Rectal smooth muscle tissue (tissue), 1 donor: ENCODE measurements at regions not wholly inside any gene's neighbourhood (a gene's known extent, or its start where the extent isn't known, plus 50 kb on each side); places are given as distances from the start of the nearest gene placed in this dataset.
"Not testable (repeated sequence)": the region's sequence is repeated elsewhere in the genome, so short reads cannot be mapped to it uniquely, and the experiment has no call there.

Source experiments
- H3K27ac ChIP-seq: one replicate; pipeline ENCODE4 v1.7.0; 2013; ENCODE audit warnings: low read depth, low read length, inconsistent platforms
- H3K27me3 ChIP-seq: one replicate; pipeline ENCODE4 v1.7.0; 2013; ENCODE audit warnings: low read length; ENCODE audit not compliant: control insufficient read depth, insufficient read depth
- H3K36me3 ChIP-seq: one replicate; pipeline ENCODE4 v1.7.0; 2013; ENCODE audit warnings: low read length; ENCODE audit not compliant: control insufficient read depth, insufficient read depth
- H3K4me1 ChIP-seq: one replicate; pipeline ENCODE4 v1.7.0; 2013; ENCODE audit warnings: low read length; ENCODE audit not compliant: control insufficient read depth, insufficient read depth
- H3K4me3 ChIP-seq: one replicate; pipeline ENCODE4 v1.7.0; 2013; ENCODE audit warnings: low read length
- H3K9ac ChIP-seq: one replicate; pipeline ENCODE4 v1.7.0; 2013; ENCODE audit warnings: low read length

- H3K27ac ChIP-seq: no peak overlapping the region
- H3K27me3 ChIP-seq: no peaks in the 10 kb centered on the region
- H3K4me3 ChIP-seq: no peak overlapping the region
- no peak overlapping the region for H3K9ac ChIP-seq
- H3K4me1 ChIP-seq: no peaks in the 10 kb centered on the region
- H3K36me3 ChIP-seq: no peaks in the 10 kb centered on the region
These were observed 75.7 kb upstream of the PKN2 start for GRCh38 chr1:88608139-88608943.

- H3K27ac ChIP-seq: no peak overlapping the region
These were observed 75.0 kb upstream of the PKN2 start for GRCh38 chr1:88609051-88609450.

GRCh38 chr1:88610687-88611086 is 73.4 kb upstream of the PKN2 start:
- Histone ChIP-seq H3K27ac (no peak overlapping the region), H3K27me3 (no peaks in the 10 kb centered on the region), H3K36me3 (no peaks in the 10 kb centered on the region), H3K4me1 (no peaks in the 10 kb centered on the region), H3K4me3 (no peak overlapping the region), H3K9ac (no peak overlapping the region)

More at GRCh38 chr1:88609051-88609450, 75.0 kb upstream of the PKN2 start:
- H3K9ac ChIP-seq: no peak overlapping the region
- H3K36me3 ChIP-seq: no peaks in the 10 kb centered on the region
- no peak overlapping the region for H3K4me3 ChIP-seq
- H3K4me1 ChIP-seq: no peaks in the 10 kb centered on the region
- no peaks in the 10 kb centered on the region for H3K27me3 ChIP-seq

GRCh38 chr1:88612292-88612691 is 71.8 kb upstream of the PKN2 start:
- H3K4me1 ChIP-seq: no peaks in the 10 kb centered on the region
- no peak overlapping the region for H3K9ac ChIP-seq
- H3K27ac ChIP-seq: no peak overlapping the region
- H3K4me3 ChIP-seq: no peak overlapping the region
- no peaks in the 10 kb centered on the region for H3K27me3 ChIP-seq
- no peaks in the 10 kb centered on the region for H3K36me3 ChIP-seq

GRCh38 chr1:88612773-88613172 is 71.3 kb upstream of the PKN2 start:
- H3K9ac ChIP-seq: no peak overlapping the region
- no peaks in the 10 kb centered on the region for H3K4me1 ChIP-seq
- no peak overlapping the region for H3K4me3 ChIP-seq
- no peak overlapping the region for H3K27ac ChIP-seq
- H3K36me3 ChIP-seq: no peaks in the 10 kb centered on the region
- H3K27me3 ChIP-seq: no peaks in the 10 kb centered on the region

GRCh38 chr1:88618331-88618730 is 65.7 kb upstream of the PKN2 start:
- Histone ChIP-seq H3K9ac (no peak overlapping the region), H3K4me1 (no peaks in the 10 kb centered on the region), H3K36me3 (no peaks in the 10 kb centered on the region), H3K4me3 (no peak overlapping the region), H3K27me3 (no peaks in the 10 kb centered on the region), H3K27ac (no peak overlapping the region)

GRCh38 chr1:88623101-88623500 is 61.0 kb upstream of the PKN2 start:
- H3K27ac ChIP-seq, H3K9ac ChIP-seq, H3K36me3 ChIP-seq, H3K4me1 ChIP-seq, H3K27me3 ChIP-seq, H3K4me3 ChIP-seq: not testable (repeated sequence)
